CD8-positive, alpha-beta memory T cell (primary cell): ENCODE measurements at regions not wholly inside any gene's neighbourhood (a gene's known extent, or its start where the extent isn't known, plus 50 kb on each side); places are given as distances from the start of the nearest gene placed in this dataset.

ENCODE experiments used
- CTCF ChIA-PET: fragments of 350-600 bp; sonication (Branson Sonifier 250); formaldehyde crosslinking; loops from one replicate; lab custom pipeline; 2021; ENCODE audit warnings: antibody characterized with exemption; lab: Charles Lee
- POLR2A ChIA-PET: fragments of 350-600 bp; sonication (Branson Sonifier 250); formaldehyde crosslinking; loops from one replicate; lab custom pipeline; 2021; ENCODE audit warnings: antibody characterized with exemption; lab: Charles Lee
- DNase-seq, 5 donors: peaks; one replicate each; pipeline versions ENCODE4 v3.0.0 to v3.0.0-alpha.2; 2020 to 2022; ENCODE audit warnings: mixed read lengths in 1 of 5
- H3K27ac ChIP-seq: one replicate; pipeline ENCODE4 v1.7.0; 2013; ENCODE audit warnings: low read depth, mild to moderate bottlenecking, low read length, moderate library complexity
- H3K27me3 ChIP-seq: 2 replicates; pipeline ENCODE4 v1.7.0; 2013; ENCODE audit warnings: low read length, mild to moderate bottlenecking; ENCODE audit not compliant: insufficient read depth, poor library complexity, severe bottlenecking
- H3K36me3 ChIP-seq: 2 replicates; pipeline ENCODE4 v1.7.0; 2013; ENCODE audit warnings: mild to moderate bottlenecking, low read length, moderate library complexity; ENCODE audit not compliant: insufficient read depth
- H3K4me1 ChIP-seq: 2 replicates; pipeline ENCODE4 v1.7.0; 2013; ENCODE audit warnings: mild to moderate bottlenecking, low read length, moderate library complexity; ENCODE audit not compliant: insufficient read depth
- H3K4me3 ChIP-seq: 2 replicates; pipeline ENCODE4 v1.7.0; 2013; ENCODE audit warnings: mild to moderate bottlenecking, low read length
- H3K9me3 ChIP-seq: 2 replicates; pipeline ENCODE4 v1.7.0; 2013; ENCODE audit warnings: mild to moderate bottlenecking, low read length
- H3K27ac Mint-ChIP-seq, 8 donors: one replicate each; pipeline ENCODE4 v1.8.0; 2020 to 2021; ENCODE audit warnings: mixed read lengths in 8 of 8, mild to moderate bottlenecking in 6 of 8, inconsistent platforms in 3 of 8, moderate library complexity in 3 of 8
- H3K27me3 Mint-ChIP-seq, 2 donors: one replicate each; pipeline ENCODE4 v1.8.0; 2020 to 2021; ENCODE audit warnings: mixed read lengths in 2 of 2, mild to moderate bottlenecking in 1 of 2, moderate library complexity in 1 of 2
- H3K36me3 Mint-ChIP-seq, 3 donors: one replicate each; pipeline ENCODE4 v1.8.0; 2020 to 2021; ENCODE audit warnings: mixed read lengths in 3 of 3, inconsistent platforms in 1 of 3, mild to moderate bottlenecking in 1 of 3
- H3K4me1 Mint-ChIP-seq, 3 donors: one replicate each; pipeline ENCODE4 v1.8.0; 2020 to 2021; ENCODE audit warnings: mixed read lengths in 3 of 3, inconsistent platforms in 1 of 3, mild to moderate bottlenecking in 1 of 3
- H3K4me3 Mint-ChIP-seq, 7 donors: one replicate each; pipeline ENCODE4 v1.8.0; 2020 to 2021; ENCODE audit warnings: mixed read lengths in 7 of 7, mild to moderate bottlenecking in 6 of 7, moderate library complexity in 4 of 7, inconsistent platforms in 2 of 7
- H3K9me3 Mint-ChIP-seq, 5 donors: one replicate each; pipeline ENCODE4 v1.8.0; 2020 to 2022; ENCODE audit warnings: mixed read lengths in 5 of 5, mild to moderate bottlenecking in 3 of 5, moderate library complexity in 2 of 5, inconsistent platforms in 1 of 5

DNA sequence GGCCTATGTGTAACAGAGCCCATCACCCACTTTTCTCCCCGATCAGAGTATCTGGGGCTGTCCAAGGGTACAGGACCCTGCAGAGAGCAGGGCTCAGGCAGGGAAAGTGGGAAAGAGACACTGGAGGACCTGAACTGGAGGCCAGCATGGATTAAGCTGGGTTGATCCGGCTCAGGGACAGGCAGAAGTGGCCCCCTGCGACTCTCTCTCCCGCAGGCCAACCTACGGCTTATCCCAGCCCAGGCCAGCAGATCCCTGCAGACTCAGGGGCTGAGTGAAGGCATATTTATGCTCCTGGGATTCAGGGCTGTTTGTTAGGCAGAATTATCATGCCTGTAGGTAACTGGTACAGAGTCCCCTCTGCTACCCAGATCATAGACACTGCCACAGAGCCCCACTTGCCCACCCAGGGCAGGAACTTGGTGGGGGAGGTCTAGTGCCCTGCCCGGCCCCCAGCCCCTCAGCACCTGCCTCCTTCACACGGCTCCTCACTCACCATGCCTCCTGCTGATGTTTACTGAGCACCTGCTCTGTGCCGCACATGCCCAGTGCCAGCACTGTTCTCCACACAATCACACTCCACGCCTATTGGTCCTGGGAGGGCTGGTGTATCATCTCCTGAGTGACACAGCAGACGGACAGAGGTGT, 87.3 kb downstream of the ADRA2C start:
- no peak overlapping the region for H3K4me3 ChIP-seq
- Mint-ChIP-seq H3K9me3 (peaks cover 0 to 13% (median 5%) of the 10 kb centered on the region in 5 donors), H3K4me3 (no peak overlapping the region), H3K27ac (no peak overlapping the region), H3K4me1 (peaks cover 0 to 7% (median 0%) of the 10 kb centered on the region in 3 donors), H3K27me3 (peaks cover 30% of the 10 kb centered on the region in 2 donors), H3K36me3 (peaks cover 0 to 10% (median 0%) of the 10 kb centered on the region in 3 donors)
- H3K27ac ChIP-seq = no peak overlapping the region
- no peaks in the 10 kb centered on the region for H3K4me1 ChIP-seq
- no peaks in the 10 kb centered on the region for H3K36me3 ChIP-seq
- ChIA-PET POLR2A (no interaction called here), CTCF (no interaction called here)
- DNase-seq = no peak
- no peaks in the 10 kb centered on the region for H3K9me3 ChIP-seq
- H3K27me3 ChIP-seq = no peaks in the 10 kb centered on the region

- Mint-ChIP-seq H3K9me3 (peaks cover 0 to 9% (median 3%) of the 10 kb centered on the region in 5 donors), H3K27me3 (peaks cover 27 to 30% of the 10 kb centered on the region in 2 donors), H3K4me1 (peaks cover 0 to 7% (median 0%) of the 10 kb centered on the region in 3 donors), H3K36me3 (peaks cover 0 to 4% (median 0%) of the 10 kb centered on the region in 3 donors), H3K4me3 (no peak overlapping the region), H3K27ac (no peak overlapping the region)
- H3K4me3 ChIP-seq = no peak overlapping the region
- ChIA-PET POLR2A (no interaction called here), CTCF (no interaction called here)
- DNase-seq = no peak
- H3K4me1 ChIP-seq = no peaks in the 10 kb centered on the region
- no peaks in the 10 kb centered on the region for H3K27me3 ChIP-seq
- no peaks in the 10 kb centered on the region for H3K36me3 ChIP-seq
- no peaks in the 10 kb centered on the region for H3K9me3 ChIP-seq
- no peak overlapping the region for H3K27ac ChIP-seq
Measured at GRCh38 chr4:3854661-3855060, 88.5 kb downstream of the ADRA2C start.

GRCh38 chr4:3855646-3856045, 89.5 kb downstream of the ADRA2C start:
- Histone ChIP-seq H3K27me3 (no peaks in the 10 kb centered on the region), H3K4me1 (no peaks in the 10 kb centered on the region), H3K4me3 (no peak overlapping the region), H3K9me3 (no peaks in the 10 kb centered on the region), H3K27ac (no peak overlapping the region), H3K36me3 (no peaks in the 10 kb centered on the region)
- Mint-ChIP-seq H3K27me3 (peaks cover 26 to 33% of the 10 kb centered on the region in 2 donors), H3K4me1 (peaks cover 0 to 7% (median 0%) of the 10 kb centered on the region in 3 donors), H3K9me3 (peaks cover 0 to 3% (median 2%) of the 10 kb centered on the region in 5 donors), H3K4me3 (no peak overlapping the region), H3K27ac (no peak overlapping the region), H3K36me3 (no peaks in the 10 kb centered on the region)
- ChIA-PET CTCF (no interaction called here), POLR2A (no interaction called here)
- DNase-seq = no peak

DNA sequence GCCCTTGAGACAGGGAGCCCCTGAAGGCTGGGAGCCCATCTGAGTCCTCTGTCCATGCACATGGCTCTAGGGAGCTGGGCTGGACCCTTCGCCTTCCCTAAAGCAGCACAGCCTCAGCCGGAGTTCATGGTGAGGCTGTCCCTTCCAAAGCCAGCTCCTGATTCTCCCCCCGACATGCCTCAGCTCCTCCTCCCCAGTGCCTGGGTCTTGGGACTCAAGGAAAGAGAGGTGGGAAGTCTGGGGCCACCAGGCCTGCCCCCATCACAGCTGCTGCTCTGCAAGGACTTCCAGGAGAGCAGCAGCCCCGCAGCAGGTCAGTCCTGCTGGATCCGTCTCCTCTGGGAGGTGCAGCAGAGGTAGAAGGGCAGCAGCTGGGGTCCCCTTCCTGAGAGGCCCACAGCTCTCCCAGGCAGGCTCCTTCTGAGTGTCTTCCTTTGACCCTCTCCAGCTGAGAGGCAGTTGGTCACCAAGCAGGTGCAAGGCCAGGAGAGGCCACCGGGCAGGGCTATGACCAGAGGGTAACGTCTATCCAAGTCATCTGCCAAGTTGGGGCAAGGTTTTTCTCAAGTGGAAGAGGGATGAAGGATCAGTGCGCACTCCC, 90.5 kb downstream of the ADRA2C start:
- POLR2A ChIA-PET = no interaction called here
- Histone ChIP-seq H3K27me3 (no peaks in the 10 kb centered on the region), H3K36me3 (no peaks in the 10 kb centered on the region), H3K9me3 (no peaks in the 10 kb centered on the region), H3K4me1 (no peaks in the 10 kb centered on the region), H3K27ac (no peak overlapping the region), H3K4me3 (no peak overlapping the region)
- Mint-ChIP-seq H3K27me3 (peaks cover 22 to 30% of the 10 kb centered on the region in 2 donors), H3K36me3 (no peaks in the 10 kb centered on the region), H3K4me3 (no peak overlapping the region), H3K27ac (no peak overlapping the region), H3K9me3 (no peaks in the 10 kb centered on the region), H3K4me1 (peaks cover 0 to 7% (median 0%) of the 10 kb centered on the region in 3 donors)
- CTCF ChIA-PET = no interaction called here
- no peak for DNase-seq

DNA sequence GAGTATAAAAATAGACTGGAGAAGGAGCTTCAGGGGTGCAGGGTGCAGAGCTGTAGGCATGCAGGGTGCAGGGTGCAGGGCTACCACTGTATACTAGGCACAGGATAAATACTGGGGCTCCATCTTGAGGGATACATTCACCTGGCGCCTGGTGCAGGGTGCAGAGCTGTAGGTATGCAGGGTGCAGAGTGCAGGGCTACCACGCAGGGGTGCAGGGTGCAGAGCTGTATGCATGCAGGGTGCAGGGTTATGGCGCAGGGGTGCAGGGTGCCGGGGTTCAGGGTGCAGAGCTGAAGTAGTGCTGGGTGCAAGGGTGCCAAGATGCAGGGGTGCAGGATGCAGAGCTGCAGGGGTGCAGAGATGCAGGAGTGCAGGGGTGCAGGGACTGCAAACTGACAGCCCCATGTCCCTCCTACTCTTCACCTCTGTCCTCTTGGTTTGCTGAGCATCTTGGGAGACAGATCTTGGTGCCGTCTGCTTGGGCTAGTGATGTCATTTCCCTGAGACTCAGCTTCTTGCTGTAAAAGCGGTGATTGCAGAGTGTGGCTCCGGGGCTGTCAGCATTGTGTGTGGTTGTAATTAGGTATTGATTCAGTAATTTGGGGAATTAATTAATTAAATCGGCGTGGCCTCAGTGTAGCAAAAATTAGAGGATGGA, 91.2 kb downstream of the ADRA2C start:
- ChIA-PET POLR2A (no interaction called here), CTCF (no interaction called here)
- no peak overlapping the region for H3K27ac ChIP-seq
- H3K9me3 Mint-ChIP-seq = no peaks in the 10 kb centered on the region
- DNase-seq = no peak
- no peak overlapping the region for H3K4me3 ChIP-seq
- peaks cover 0 to 7% (median 0%) of the 10 kb centered on the region in 3 donors for H3K4me1 Mint-ChIP-seq
- no peaks in the 10 kb centered on the region for H3K27me3 ChIP-seq
- H3K27ac Mint-ChIP-seq = peak overlapping the region in 1 of 8 donors; percentile 74
- no peak overlapping the region for H3K4me3 Mint-ChIP-seq
- H3K27me3 Mint-ChIP-seq = peaks cover 18 to 30% of the 10 kb centered on the region in 2 donors
- no peaks in the 10 kb centered on the region for H3K36me3 ChIP-seq
- H3K4me1 ChIP-seq = no peaks in the 10 kb centered on the region
- H3K36me3 Mint-ChIP-seq = no peaks in the 10 kb centered on the region
- no peaks in the 10 kb centered on the region for H3K9me3 ChIP-seq

- CTCF ChIA-PET = no interaction called here
Measured at GRCh38 chr4:3858046-3858730, 92.0 kb downstream of the ADRA2C start.

GRCh38 chr4:3858765-3859388, 92.7 kb downstream of the ADRA2C start:
- H3K4me1 ChIP-seq = no peaks in the 10 kb centered on the region
- H3K4me1 Mint-ChIP-seq = peaks cover 0 to 7% (median 0%) of the 10 kb centered on the region in 3 donors
- no peaks in the 10 kb centered on the region for H3K9me3 ChIP-seq
- H3K4me3 ChIP-seq = no peak overlapping the region
- H3K36me3 Mint-ChIP-seq = no peaks in the 10 kb centered on the region
- ChIA-PET POLR2A (no interaction called here), CTCF (no interaction called here)
- H3K4me3 Mint-ChIP-seq = no peak overlapping the region
- no peak for DNase-seq
- H3K27ac Mint-ChIP-seq = no peak overlapping the region
- H3K27ac ChIP-seq = no peak overlapping the region
- no peaks in the 10 kb centered on the region for H3K27me3 ChIP-seq
- peaks cover 8 to 29% of the 10 kb centered on the region in 2 donors for H3K27me3 Mint-ChIP-seq
- no peaks in the 10 kb centered on the region for H3K9me3 Mint-ChIP-seq
- no peaks in the 10 kb centered on the region for H3K36me3 ChIP-seq

More at GRCh38 chr4:3858046-3858730, 92.0 kb downstream of the ADRA2C start:
- peaks cover 11 to 26% of the 10 kb centered on the region in 2 donors for H3K27me3 Mint-ChIP-seq
- peaks cover 0 to 7% (median 0%) of the 10 kb centered on the region in 3 donors for H3K4me1 Mint-ChIP-seq
- no peak for DNase-seq
- Histone ChIP-seq H3K9me3 (no peaks in the 10 kb centered on the region), H3K27ac (no peak overlapping the region), H3K36me3 (no peaks in the 10 kb centered on the region), H3K27me3 (no peaks in the 10 kb centered on the region), H3K4me1 (no peaks in the 10 kb centered on the region), H3K4me3 (no peak overlapping the region)
- POLR2A ChIA-PET = no interaction called here
- no peaks in the 10 kb centered on the region for H3K9me3 Mint-ChIP-seq
- H3K36me3 Mint-ChIP-seq = no peaks in the 10 kb centered on the region
- peak overlapping the region in 1 of 8 donors; percentile 74 for H3K27ac Mint-ChIP-seq
- no peak overlapping the region for H3K4me3 Mint-ChIP-seq
